ENCODE measurements at regions not wholly inside any gene's neighbourhood (a gene's known extent, or its start where the extent isn't known, plus 50 kb on each side); places are given as distances from the start of the nearest gene placed in this dataset.

- ChIA-PET POLR2A (no interaction called here), CTCF (ENCODE audit: low intra/inter-chr PET ratio) (no interaction called here)
- in situ Hi-C loops (cut with MboI) (no loop called here), intact Hi-C loops (cut with micrococcal nuclease) (no loop called here)
- Histone ChIP-seq H3K27ac (ENCODE audit: extremely low read depth, low read depth, low read length) (no peak overlapping the region), H3K4me1 (replicated peaks in 1 of 2; ENCODE audit: control insufficient read depth in 2 of 2, insufficient read depth in 2 of 2, low read length in 2 of 2) (no peaks in the 10 kb centered on the region), H3K36me3 (ENCODE audit: control insufficient read depth, insufficient read depth, low read length) (no peaks in the 10 kb centered on the region), H3K79me2 (ENCODE audit: control insufficient read depth, insufficient read depth, low read length) (no peaks in the 10 kb centered on the region), H3K9ac (ENCODE audit: insufficient read depth in 1 of 2, low read depth in 2 of 2, low read length in 2 of 2) (no peak overlapping the region), H4K20me1 (replicated peaks; ENCODE audit: control insufficient read depth, insufficient read depth, low read length) (no peaks in the 10 kb centered on the region), H3K27me3 (ENCODE audit: control insufficient read depth in 2 of 2, insufficient read depth in 2 of 2, low read length in 2 of 2) (peaks cover 0 to 13% of the 10 kb centered on the region in 2 experiments; a peak in 3 of 5 replicates), H3K4me2 (ENCODE audit: insufficient read depth, low read length) (no peak overlapping the region), H3K4me3 (no peak overlapping the region), H2AFZ (ENCODE audit: low read depth, low read length) (no peak overlapping the region), H3K9me3 (replicated peaks; ENCODE audit: control insufficient read depth, insufficient read depth, low read depth, low read length) (no peaks in the 10 kb centered on the region), H3K9me1 (ENCODE audit: control insufficient read depth, insufficient read depth, low read length) (no peaks in the 10 kb centered on the region)
- no peak for DNase-seq (ENCODE audit: extremely low read depth in 1 of 4, low spot score in 3 of 4)
- TF ChIP-seq MTF1 (CRISPR knock-in tag; IDR thresholded peaks at IDR 0.05; ENCODE audit: borderline replicate concordance) (no peak), MTA2 (IDR thresholded peaks at IDR 0.05; ENCODE audit: low read depth) (no peak), ZNF280B (CRISPR knock-in tag; IDR thresholded peaks at IDR 0.05) (no peak), TGIF2 (CRISPR knock-in tag; IDR thresholded peaks at IDR 0.05) (no peak)
- no peak for ATAC-seq
- 0% methylated on average over 3 of the region's 3 CpGs for WGBS (ENCODE audit: insufficient coverage, low coverage, missing lambda C conversion rate)
- no TSS peak for BruUV-seq (replicated peaks)
- no peak for FAIRE-seq
Observed at GRCh38 chr3:150096700-150097587, 126.2 kb upstream of the PFN2 start.
